ENCODE measurements at regions not wholly inside any gene's neighbourhood (a gene's known extent, or its start where the extent isn't known, plus 50 kb on each side); places are given as distances from the start of the nearest gene placed in this dataset.
"Not testable (repeated sequence)": the region's sequence is repeated elsewhere in the genome, so short reads cannot be mapped to it uniquely, and the experiment has no call there.

DNA sequence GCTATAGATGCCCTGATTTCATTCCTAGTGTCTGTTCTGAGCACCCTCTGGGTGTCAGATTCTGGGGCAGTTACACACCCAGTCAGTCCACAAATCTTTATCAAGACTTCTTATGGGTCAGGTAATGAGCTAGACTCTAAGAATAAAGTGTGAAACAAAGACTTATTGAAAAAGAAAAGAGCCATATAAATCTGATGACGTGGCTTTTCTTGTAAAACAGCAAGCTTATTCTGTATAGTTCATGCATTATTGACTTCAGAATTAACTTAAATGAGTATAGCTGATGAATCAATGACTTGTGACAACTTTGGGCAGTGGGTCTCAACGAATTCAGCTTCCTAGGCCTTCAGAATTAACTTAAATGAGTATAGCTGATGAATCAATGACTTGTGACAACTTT, 1527.5 kb downstream of the TBC1D22A start:
- in situ Hi-C loops (cut with HindIII; ENCODE audit: low pct_unique_long_range_greater_than_20kb, low sequenced_read_pairs); DNase-seq (ENCODE audit: low read depth, low spot score): not testable (repeated sequence)

- in situ Hi-C loops (cut with HindIII; ENCODE audit: low pct_unique_long_range_greater_than_20kb, low sequenced_read_pairs) = no loop called here
- no peak for DNase-seq (ENCODE audit: low read depth, low spot score)
These were observed 1526.0 kb downstream of the TBC1D22A start for GRCh38 chr22:48288376-48288940.

GRCh38 chr22:48287031-48287430, 1524.6 kb downstream of the TBC1D22A start:
- in situ Hi-C loops (cut with HindIII; ENCODE audit: low pct_unique_long_range_greater_than_20kb, low sequenced_read_pairs) = no loop called here
- no peak for DNase-seq (ENCODE audit: low read depth, low spot score)

GRCh38 chr22:48284671-48285070, 1522.2 kb downstream of the TBC1D22A start:
- in situ Hi-C loops (cut with HindIII; ENCODE audit: low pct_unique_long_range_greater_than_20kb, low sequenced_read_pairs) = no loop called here
- DNase-seq (ENCODE audit: low read depth, low spot score) = no peak

DNA sequence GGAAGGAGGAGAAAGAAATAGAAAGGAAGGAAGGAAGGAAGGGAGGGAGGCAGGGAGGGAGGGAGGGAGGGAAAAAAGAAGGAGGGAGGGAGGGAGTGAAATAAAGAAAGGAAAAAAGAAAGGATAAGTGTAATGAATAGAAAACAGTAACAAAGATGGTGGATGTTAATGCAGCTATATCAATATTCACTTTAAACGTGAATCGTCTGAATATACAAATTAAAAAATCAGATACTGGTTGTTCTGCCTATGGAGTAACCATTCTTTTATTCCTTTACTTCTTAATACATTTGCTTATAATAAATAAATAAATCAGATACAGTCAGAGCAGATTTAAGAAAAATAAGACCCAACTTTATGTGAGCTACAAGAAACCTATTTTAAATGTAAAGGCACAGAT, 1520.4 kb downstream of the TBC1D22A start:
- in situ Hi-C loops (cut with HindIII; ENCODE audit: low pct_unique_long_range_greater_than_20kb, low sequenced_read_pairs) = no loop called here
- no peak for DNase-seq (ENCODE audit: low read depth, low spot score)

- in situ Hi-C loops (cut with HindIII; ENCODE audit: low pct_unique_long_range_greater_than_20kb, low sequenced_read_pairs) = no loop called here
- no peak for DNase-seq (ENCODE audit: low read depth, low spot score)
These were observed 1517.0 kb downstream of the TBC1D22A start for GRCh38 chr22:48279461-48279756.

DNA sequence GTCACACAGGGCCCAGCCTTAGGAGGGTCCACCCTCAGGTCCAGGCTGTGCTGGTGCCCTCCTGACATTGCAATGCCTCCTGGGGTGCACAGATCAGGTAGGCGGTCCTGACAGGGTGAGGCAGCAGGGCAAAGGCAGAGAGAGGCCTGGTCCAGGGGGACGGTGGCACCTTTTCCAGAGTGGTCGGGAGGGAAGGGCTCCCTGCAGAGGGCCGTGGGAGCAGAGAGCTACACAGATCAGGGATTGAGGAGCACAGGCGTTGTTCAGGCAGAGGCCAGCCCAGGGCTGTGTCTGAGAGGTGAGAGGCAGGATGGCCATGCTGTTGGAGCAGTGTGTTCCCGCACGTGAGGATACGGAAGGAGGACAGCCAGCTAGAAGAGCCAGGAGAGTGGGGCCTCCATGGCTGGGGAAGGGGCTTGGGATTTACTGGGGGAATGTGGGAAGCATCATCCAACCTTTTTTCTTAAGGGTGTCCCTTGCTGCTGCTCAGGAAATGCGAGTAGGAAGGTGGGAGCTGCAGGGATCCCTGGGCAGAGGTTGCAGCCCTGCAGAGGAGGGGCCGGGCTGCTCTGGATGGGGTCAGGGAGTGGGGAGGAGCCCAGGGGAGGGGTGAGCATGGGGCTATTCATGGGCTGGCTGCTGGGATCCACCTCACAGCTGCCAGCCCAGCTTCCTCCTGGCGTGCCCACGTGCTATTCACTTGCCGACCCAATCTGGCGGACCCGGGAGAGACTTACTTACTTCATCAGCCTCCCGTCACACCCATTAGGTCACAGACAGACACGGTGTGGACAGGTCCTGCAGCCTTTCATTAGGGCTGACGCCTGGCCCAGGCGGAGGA, 1516.4 kb downstream of the TBC1D22A start:
- DNase-seq (ENCODE audit: low read depth, low spot score) = no peak
- in situ Hi-C loops (cut with HindIII; ENCODE audit: low pct_unique_long_range_greater_than_20kb, low sequenced_read_pairs) = no loop called here

- DNase-seq (ENCODE audit: low read depth, low spot score) = no peak
- in situ Hi-C loops (cut with HindIII; ENCODE audit: low pct_unique_long_range_greater_than_20kb, low sequenced_read_pairs) = no loop called here
These were observed 1515.6 kb downstream of the TBC1D22A start for GRCh38 chr22:48277868-48278581.

DNA sequence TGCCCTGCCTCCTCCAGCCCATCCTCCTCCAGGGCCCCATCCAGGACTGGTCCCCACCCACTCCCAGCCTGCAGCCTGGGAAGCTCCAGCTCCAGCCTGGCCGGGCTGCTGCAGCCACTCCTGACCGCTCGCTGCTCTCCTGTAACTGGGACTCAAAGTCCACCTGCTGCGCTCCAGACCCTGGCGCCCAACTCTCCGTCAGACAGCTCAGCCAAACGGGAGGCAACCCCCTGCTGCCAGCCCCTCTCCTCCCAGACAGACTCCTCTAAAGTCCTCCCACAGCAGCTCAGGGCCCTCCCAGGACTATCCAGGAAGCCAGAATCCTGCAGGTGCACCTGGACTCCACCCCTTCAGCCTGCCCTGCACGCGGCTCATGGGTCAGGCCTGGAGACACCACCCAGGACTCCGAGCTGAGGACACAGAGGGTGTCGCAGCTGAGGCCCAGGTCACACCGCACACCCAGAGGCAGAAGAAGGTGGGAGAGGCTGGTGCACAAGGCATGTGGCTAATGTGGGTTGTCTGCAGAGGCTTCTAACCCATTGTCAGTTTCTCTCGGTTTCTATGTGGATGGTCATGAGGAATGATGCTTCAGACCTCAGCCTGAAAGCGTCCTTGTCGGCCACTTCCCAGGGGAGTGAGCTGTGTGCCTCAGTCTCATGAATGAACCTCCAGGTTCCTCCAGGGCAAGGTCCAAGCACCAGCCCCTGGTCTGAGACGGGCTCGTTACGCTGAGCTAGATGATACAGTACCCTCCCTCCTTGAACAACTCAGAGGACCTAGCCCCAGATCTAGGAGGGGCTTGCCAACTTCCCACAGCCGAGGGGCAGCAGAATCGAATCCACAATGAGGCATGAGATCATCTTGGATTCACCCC, 1514.8 kb downstream of the TBC1D22A start:
- DNase-seq (ENCODE audit: low read depth, low spot score) = no peak
- in situ Hi-C loops (cut with HindIII; ENCODE audit: low pct_unique_long_range_greater_than_20kb, low sequenced_read_pairs) = no loop called here

DNA sequence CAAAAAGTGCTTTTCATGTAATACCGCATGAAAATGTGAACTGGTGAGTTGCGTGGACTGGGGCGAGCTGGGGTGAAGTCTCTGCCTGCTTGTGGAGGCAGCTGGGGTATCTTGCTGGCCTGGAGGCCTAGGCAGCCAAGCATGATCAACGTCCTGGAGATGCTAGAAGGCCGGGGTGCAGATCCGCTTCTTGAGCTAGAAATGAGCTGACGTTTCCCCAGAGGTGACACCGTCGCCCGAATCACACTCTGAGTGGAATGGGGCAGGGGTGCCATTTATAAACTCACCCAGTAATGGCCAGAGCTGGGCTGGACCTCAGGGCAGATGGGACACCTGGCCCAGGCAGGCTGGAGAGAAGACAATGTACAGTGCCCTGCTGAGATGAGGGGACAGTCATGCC, 1513.0 kb downstream of the TBC1D22A start:
- DNase-seq (ENCODE audit: low read depth, low spot score) = no peak
- in situ Hi-C loops (cut with HindIII; ENCODE audit: low pct_unique_long_range_greater_than_20kb, low sequenced_read_pairs) = no loop called here

DNA sequence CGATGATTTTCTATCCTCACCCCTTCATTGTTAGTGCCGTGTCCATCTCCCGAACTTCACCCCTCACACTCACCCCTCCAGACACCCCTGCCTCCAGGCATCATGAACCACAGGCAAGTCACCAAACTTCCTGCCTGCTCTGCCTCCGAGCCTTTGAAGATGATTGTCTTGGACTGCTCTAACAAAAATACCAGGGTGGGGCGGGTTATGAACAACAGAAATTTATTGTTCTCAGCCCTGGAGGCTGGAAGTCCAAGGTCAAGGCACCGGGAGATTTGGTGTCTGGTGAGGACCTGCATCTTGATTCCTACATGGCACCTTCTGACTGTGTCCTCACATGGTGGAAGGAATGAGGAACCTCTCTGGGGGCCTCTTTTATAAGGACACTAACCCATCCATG, 1508.3 kb downstream of the TBC1D22A start:
- in situ Hi-C loops (cut with HindIII; ENCODE audit: low pct_unique_long_range_greater_than_20kb, low sequenced_read_pairs) = no loop called here
- DNase-seq (ENCODE audit: low read depth, low spot score) = no peak

DNA sequence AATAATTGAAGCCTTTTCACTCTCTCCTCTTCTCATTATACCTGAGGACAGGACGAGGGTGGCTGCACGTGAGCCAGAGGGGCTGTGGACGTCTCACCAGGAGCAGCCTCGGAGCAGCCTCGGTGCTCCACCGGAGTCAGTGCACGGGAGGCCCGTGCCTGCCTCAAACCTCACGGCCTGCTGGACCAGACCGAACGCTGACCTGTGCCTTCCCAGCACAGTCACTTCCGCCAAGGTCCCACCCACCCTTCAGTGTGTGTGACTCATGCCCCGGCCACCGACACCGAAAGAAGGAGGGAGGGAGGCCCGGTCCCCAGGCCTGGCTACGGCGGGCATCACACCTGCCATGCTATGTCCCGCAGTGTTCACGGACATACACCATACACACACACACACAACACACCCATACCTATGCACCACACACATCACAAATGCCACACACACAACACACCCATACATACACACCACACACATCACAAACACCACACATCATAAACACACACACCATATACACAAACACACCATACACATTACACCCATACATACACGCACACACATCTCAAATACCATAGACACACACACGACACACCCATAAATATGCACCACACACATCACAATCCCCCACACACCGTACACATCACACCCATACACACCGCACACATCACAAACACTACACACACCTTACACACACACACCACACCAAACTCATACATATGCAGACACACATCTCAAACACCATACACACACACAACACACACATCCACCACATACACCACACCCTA, 1506.5 kb downstream of the TBC1D22A start:
- DNase-seq (ENCODE audit: low read depth, low spot score) = no peak
- in situ Hi-C loops (cut with HindIII; ENCODE audit: low pct_unique_long_range_greater_than_20kb, low sequenced_read_pairs) = no loop called here

GRCh38 chr22:48268293-48268692, 1505.8 kb downstream of the TBC1D22A start:
- in situ Hi-C loops (cut with HindIII; ENCODE audit: low pct_unique_long_range_greater_than_20kb, low sequenced_read_pairs) = no loop called here
- DNase-seq (ENCODE audit: low read depth, low spot score) = no peak

DNA sequence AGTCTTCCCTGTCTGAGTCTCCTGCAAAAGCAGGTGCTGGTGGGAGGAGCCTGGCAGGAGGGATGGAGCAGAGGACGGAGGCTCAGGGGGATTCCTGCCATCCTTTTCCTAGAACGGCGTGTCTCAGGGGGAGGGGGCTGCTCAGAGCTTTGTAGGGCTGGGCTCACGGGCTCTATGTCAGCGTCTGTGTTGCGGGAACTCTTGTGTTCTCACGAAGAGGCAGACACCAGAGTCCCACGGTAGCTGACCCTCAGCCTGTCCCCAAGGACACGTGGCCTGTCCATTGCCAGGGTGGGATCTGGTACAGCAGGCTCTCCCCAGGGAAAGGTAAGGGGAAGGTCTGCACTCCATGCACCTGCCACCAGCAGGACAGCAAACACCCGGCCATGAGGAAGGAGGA, 1505.2 kb downstream of the TBC1D22A start:
- no peak for DNase-seq (ENCODE audit: low read depth, low spot score)
- in situ Hi-C loops (cut with HindIII; ENCODE audit: low pct_unique_long_range_greater_than_20kb, low sequenced_read_pairs) = no loop called here

DNA sequence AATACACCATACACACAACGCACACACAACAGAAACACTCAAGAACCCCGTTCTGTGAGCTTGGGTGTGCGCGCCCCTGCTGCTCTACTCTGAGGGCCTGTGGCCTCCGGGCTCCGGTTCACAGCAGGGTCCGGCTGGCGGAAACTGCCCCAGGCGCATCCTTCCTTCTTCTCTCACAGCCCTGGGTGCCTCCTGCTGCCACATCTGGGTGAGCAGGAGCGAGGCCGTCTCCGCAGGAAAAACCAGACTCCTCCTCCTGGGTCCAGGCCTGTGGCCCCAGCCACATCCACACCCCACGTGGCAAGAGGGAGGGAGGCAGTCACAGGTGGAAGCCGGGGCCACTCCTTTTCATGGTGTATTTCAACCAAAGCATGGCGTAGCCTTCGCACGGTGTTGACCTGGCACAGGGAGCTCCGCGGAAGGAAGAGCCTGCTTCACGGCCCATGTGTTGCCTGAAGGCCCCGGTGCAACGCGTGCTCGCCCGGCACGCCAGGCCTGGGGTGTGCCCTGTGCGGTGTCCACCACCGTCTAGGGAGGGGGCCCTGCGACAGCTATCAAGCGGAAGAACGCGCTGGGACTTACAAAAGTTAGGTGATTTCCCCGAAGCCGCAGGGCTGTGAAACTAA, 1502.7 kb downstream of the TBC1D22A start:
- no peak for DNase-seq (ENCODE audit: low read depth, low spot score)
- in situ Hi-C loops (cut with HindIII; ENCODE audit: low pct_unique_long_range_greater_than_20kb, low sequenced_read_pairs) = no loop called here

DNA sequence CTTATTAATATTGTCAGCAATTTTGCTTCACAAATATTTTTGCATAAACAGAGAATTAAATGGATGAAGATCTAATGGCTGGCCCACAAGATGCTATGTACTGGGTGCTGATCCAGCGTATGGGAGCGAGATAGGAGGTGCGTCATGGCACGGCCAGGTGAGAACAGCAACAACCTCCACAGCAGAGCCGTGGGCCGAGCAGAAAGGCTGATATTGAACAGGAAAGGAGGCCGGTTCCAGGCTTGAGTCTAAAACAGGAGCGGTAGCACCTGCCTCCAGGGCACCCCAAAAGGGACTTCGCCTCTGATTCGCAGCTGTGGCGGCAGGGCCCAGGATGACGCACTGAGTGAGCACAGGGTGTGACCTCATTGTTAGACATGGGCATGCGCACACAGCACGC, 1502.1 kb downstream of the TBC1D22A start:
- DNase-seq (ENCODE audit: low read depth, low spot score) = no peak
- in situ Hi-C loops (cut with HindIII; ENCODE audit: low pct_unique_long_range_greater_than_20kb, low sequenced_read_pairs) = no loop called here

GRCh38 chr22:48263791-48264351, 1501.4 kb downstream of the TBC1D22A start:
- in situ Hi-C loops (cut with HindIII; ENCODE audit: low pct_unique_long_range_greater_than_20kb, low sequenced_read_pairs) = no loop called here
- no peak for DNase-seq (ENCODE audit: low read depth, low spot score)

All from SK-MEL-5 (cell line).